Liver (tissue), 3 donors: ENCODE measurements at regions not wholly inside any gene's neighbourhood (a gene's known extent, or its start where the extent isn't known, plus 50 kb on each side); places are given as distances from the start of the nearest gene placed in this dataset.

Experiments
- CTCF ChIP-seq: fragments of 150-350 bp; IDR thresholded peaks from 2 replicates; pipeline ENCODE4 v1.5.1; 2017; ENCODE audit warnings: improper control_type of control experiment, low read depth, low read length; ENCODE audit not compliant: missing input control
- FOXA1 ChIP-seq: IDR thresholded peaks from 2 replicates; pipeline ENCODE4 v1.6.1; 2016; ENCODE audit warnings: antibody characterized with exemption
- GABPA ChIP-seq, 2 donors: IDR thresholded peaks in 1 of 2; conservative IDR thresholded peaks in 1 of 2; 2 replicates each; pipeline ENCODE4 v1.6.1; 2016; ENCODE audit warnings: antibody characterized with exemption in 2 of 2, mild to moderate bottlenecking in 1 of 2, moderate library complexity in 1 of 2
- HNF4G ChIP-seq: IDR thresholded peaks from 2 replicates; pipeline ENCODE4 v1.6.1; 2016; ENCODE audit warnings: antibody characterized with exemption
- MAX ChIP-seq: IDR thresholded peaks from 2 replicates; pipeline ENCODE4 v1.6.1; 2016; ENCODE audit warnings: antibody characterized with exemption
- NR2F2 ChIP-seq: IDR thresholded peaks from 2 replicates; pipeline ENCODE4 v1.6.1; 2016; ENCODE audit warnings: antibody characterized with exemption
- RAD21 ChIP-seq, 2 donors: IDR thresholded peaks; 2 replicates each; pipeline ENCODE4 v1.6.1; 2016; ENCODE audit warnings: antibody characterized with exemption in 2 of 2, mild to moderate bottlenecking in 2 of 2
- REST ChIP-seq: IDR thresholded peaks from 2 replicates; pipeline ENCODE4 v1.6.1; 2016; ENCODE audit warnings: antibody characterized with exemption, mild to moderate bottlenecking
- SP1 ChIP-seq: IDR thresholded peaks from 2 replicates; pipeline ENCODE4 v1.6.1; 2018; ENCODE audit warnings: antibody characterized with exemption, mild to moderate bottlenecking
- TAF1 ChIP-seq: conservative IDR thresholded peaks from 2 replicates; pipeline ENCODE4 v1.6.1; 2016; ENCODE audit warnings: antibody characterized with exemption, mild to moderate bottlenecking
- ZBTB33 ChIP-seq: IDR thresholded peaks from 2 replicates; pipeline ENCODE4 v1.6.1; 2016; ENCODE audit warnings: antibody characterized with exemption
- donor health status: healthy.
- donor health status: healthy.

- no peak for TF ChIP-seq CTCF
- no peak for TF ChIP-seq GABPA (IDR thresholded peaks at IDR 0.05 in 1 of 2, conservative IDR thresholded peaks at IDR 0.05 in 1 of 2)
- no peak for TF ChIP-seq FOXA1
- TF ChIP-seq ZBTB33 = no peak
- TF ChIP-seq REST = no peak
- no peak for TF ChIP-seq MAX
- no peak for TF ChIP-seq RAD21 (IDR thresholded peaks at IDR 0.05)
- no peak for TF ChIP-seq SP1
- no peak for TF ChIP-seq TAF1
- TF ChIP-seq HNF4G = no peak
- no peak for TF ChIP-seq NR2F2
Observed at GRCh38 chr2:88927128-88927527, 235.7 kb downstream of the RPIA start.
